OCI-LY1 (cell line): ENCODE measurements at regions not wholly inside any gene's neighbourhood (a gene's known extent, or its start where the extent isn't known, plus 50 kb on each side); places are given as distances from the start of the nearest gene placed in this dataset.

Experiments
- H2AFZ ChIP-seq: fragments of 200-600 bp; sonication (generic), shearing (Covaris generic); 2 replicates; pipeline ENCODE4 v1.6.0; 2014; ENCODE audit warnings: antibody characterized with exemption, mild to moderate bottlenecking, low read length
- H3F3A ChIP-seq: fragments of 200-600 bp; sonication (generic), shearing (Covaris generic); 2 replicates; pipeline ENCODE4 v1.6.0; 2014; ENCODE audit warnings: mild to moderate bottlenecking, antibody characterized with exemption, low read length, moderate library complexity; ENCODE audit not compliant: insufficient read depth
- H3K27ac ChIP-seq: fragments of 200-600 bp; sonication (generic); 2 replicates; pipeline ENCODE4 v1.5.1; 2014; ENCODE audit warnings: low read length, mixed run types, mild to moderate bottlenecking, low read depth; ENCODE audit not compliant: poor library complexity, severe bottlenecking
- H3K27me3 ChIP-seq: fragments of 200-600 bp; sonication (generic); 2 replicates; pipeline ENCODE4 v1.6.0; 2014; ENCODE audit warnings: antibody characterized with exemption, mild to moderate bottlenecking, low read length, moderate library complexity; ENCODE audit not compliant: insufficient read depth
- H3K36me3 ChIP-seq: fragments of 200-600 bp; sonication (generic); 2 replicates; pipeline ENCODE4 v1.6.1; 2014; ENCODE audit warnings: mild to moderate bottlenecking, antibody characterized with exemption, low read length, moderate library complexity, mixed read lengths; ENCODE audit not compliant: insufficient read depth
- H3K4me1 ChIP-seq: fragments of 200-600 bp; sonication (generic); 2 replicates; pipeline ENCODE4 v1.5.1; 2014; ENCODE audit warnings: mild to moderate bottlenecking, low read length, moderate library complexity; ENCODE audit not compliant: insufficient read depth, severe bottlenecking
- H3K4me2 ChIP-seq: fragments of 200-600 bp; sonication (generic), shearing (Covaris generic); 2 replicates; pipeline ENCODE4 v1.6.1; 2014; ENCODE audit warnings: low read length
- H3K4me3 ChIP-seq: fragments of 200-600 bp; sonication (generic); 2 replicates; pipeline ENCODE4 v1.5.1; 2014; ENCODE audit warnings: low read length, low read depth, mild to moderate bottlenecking, mixed read lengths; ENCODE audit not compliant: poor library complexity, severe bottlenecking
- H3K79me2 ChIP-seq: fragments of 200-600 bp; shearing (Covaris generic); 2 replicates; pipeline ENCODE4 v1.6.1; 2016; ENCODE audit warnings: mixed run types, low read length, mixed read lengths; ENCODE audit not compliant: insufficient read depth
- H3K9ac ChIP-seq: fragments of 200-600 bp; sonication (generic), shearing (Covaris generic); 2 replicates; pipeline ENCODE4 v1.6.1; 2014; ENCODE audit warnings: mild to moderate bottlenecking, low read length, mixed read lengths
- H3K9me2 ChIP-seq: fragments of 200-600 bp; sonication (generic), shearing (Covaris generic); 2 replicates; pipeline ENCODE4 v1.6.1; 2014; ENCODE audit warnings: low read depth, mild to moderate bottlenecking, low read length, mixed read lengths
- H3K9me3 ChIP-seq: fragments of 200-600 bp; shearing (Covaris generic); 2 replicates; pipeline ENCODE4 v1.6.1; 2014; ENCODE audit warnings: low read length, mixed read lengths
- H4K20me1 ChIP-seq: fragments of 200-600 bp; sonication (generic), shearing (Covaris generic); 2 replicates; pipeline ENCODE4 v1.6.0; 2016; ENCODE audit warnings: mild to moderate bottlenecking, low read length; ENCODE audit not compliant: insufficient read depth
- CTCF ChIP-seq: fragments of 200-600 bp; sonication (generic), shearing (Covaris generic); IDR thresholded peaks from 2 replicates; pipeline ENCODE4 v1.5.1; 2017; ENCODE audit warnings: mild to moderate bottlenecking, antibody characterized with exemption, low read length, moderate library complexity, mixed read lengths
- EZH2 ChIP-seq: fragments of 200-600 bp; sonication (generic), shearing (Covaris generic); IDR thresholded peaks from 2 replicates; pipeline ENCODE4 v1.8.0; 2017; ENCODE audit warnings: borderline replicate concordance, mixed run types, mild to moderate bottlenecking, antibody characterized with exemption, low read length, moderate library complexity, mixed read lengths

GRCh38 chr21:24658026-24658425 is 949.3 kb downstream of the MRPL39 start:
- Histone ChIP-seq H3K36me3 (no peaks in the 10 kb centered on the region), H3K9me2 (no peaks in the 10 kb centered on the region), H3F3A (no peaks in the 10 kb centered on the region), H3K9ac (no peak overlapping the region), H3K9me3 (no peaks in the 10 kb centered on the region), H3K4me1 (no peaks in the 10 kb centered on the region), H4K20me1 (no peaks in the 10 kb centered on the region), H3K4me3 (no peak overlapping the region), H2AFZ (no peak overlapping the region), H3K79me2 (no peaks in the 10 kb centered on the region), H3K27ac (no peak overlapping the region), H3K4me2 (no peak overlapping the region), H3K27me3 (no peaks in the 10 kb centered on the region)
- no peak for TF ChIP-seq EZH2
- TF ChIP-seq CTCF: no peak

DNA sequence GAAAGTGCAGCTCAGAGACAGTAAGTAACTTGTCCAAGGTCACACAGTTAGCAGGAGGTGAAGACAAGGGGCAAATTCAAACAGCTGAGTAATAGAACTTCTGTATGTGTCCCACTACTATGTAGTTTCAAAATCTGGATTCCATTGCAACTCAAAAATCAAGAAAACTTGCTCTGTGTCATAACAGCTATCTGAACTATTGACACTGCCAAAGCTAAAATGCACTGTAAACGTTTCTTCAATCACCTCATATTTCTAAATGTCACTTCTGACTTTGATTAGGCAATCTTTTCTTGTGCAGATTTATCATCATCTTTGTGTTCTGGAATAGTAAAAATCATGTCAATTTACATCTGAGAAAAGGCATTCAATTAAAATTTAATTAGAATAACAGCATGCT is 957.6 kb downstream of the MRPL39 start:
- H3K9me3 ChIP-seq: no peaks in the 10 kb centered on the region
- TF ChIP-seq CTCF (no peak), EZH2 (no peak)
- no peaks in the 10 kb centered on the region for H3K36me3 ChIP-seq
- no peaks in the 10 kb centered on the region for H4K20me1 ChIP-seq
- no peak overlapping the region for H3K27ac ChIP-seq
- H3K9me2 ChIP-seq: no peaks in the 10 kb centered on the region
- H3K4me3 ChIP-seq: no peak overlapping the region
- no peak overlapping the region for H2AFZ ChIP-seq
- no peaks in the 10 kb centered on the region for H3K4me1 ChIP-seq
- no peak overlapping the region for H3K4me2 ChIP-seq
- no peaks in the 10 kb centered on the region for H3K27me3 ChIP-seq
- H3K9ac ChIP-seq: no peak overlapping the region
- H3K79me2 ChIP-seq: no peaks in the 10 kb centered on the region
- H3F3A ChIP-seq: no peaks in the 10 kb centered on the region

GRCh38 chr21:24636696-24637095 is 970.6 kb downstream of the MRPL39 start:
- Histone ChIP-seq H3K4me2 (no peak overlapping the region), H3K27me3 (no peaks in the 10 kb centered on the region), H4K20me1 (no peaks in the 10 kb centered on the region), H3F3A (no peaks in the 10 kb centered on the region), H3K36me3 (no peaks in the 10 kb centered on the region), H3K9me2 (no peaks in the 10 kb centered on the region), H3K9ac (no peak overlapping the region), H3K4me3 (no peak overlapping the region), H3K27ac (no peak overlapping the region), H3K4me1 (no peaks in the 10 kb centered on the region), H2AFZ (no peak overlapping the region), H3K9me3 (no peaks in the 10 kb centered on the region), H3K79me2 (no peaks in the 10 kb centered on the region)
- TF ChIP-seq EZH2: no peak
- no peak for TF ChIP-seq CTCF
